ENCODE measurements at regions not wholly inside any gene's neighbourhood (a gene's known extent, or its start where the extent isn't known, plus 50 kb on each side); places are given as distances from the start of the nearest gene placed in this dataset.

GRCh38 chr20:6562111-6562510 is 205.4 kb upstream of the BMP2 start:
- no peak for DNase-seq (ENCODE audit: low spot score)

GRCh38 chr20:6560978-6561377 is 206.5 kb upstream of the BMP2 start:
- no peak for DNase-seq (ENCODE audit: low spot score)

DNA sequence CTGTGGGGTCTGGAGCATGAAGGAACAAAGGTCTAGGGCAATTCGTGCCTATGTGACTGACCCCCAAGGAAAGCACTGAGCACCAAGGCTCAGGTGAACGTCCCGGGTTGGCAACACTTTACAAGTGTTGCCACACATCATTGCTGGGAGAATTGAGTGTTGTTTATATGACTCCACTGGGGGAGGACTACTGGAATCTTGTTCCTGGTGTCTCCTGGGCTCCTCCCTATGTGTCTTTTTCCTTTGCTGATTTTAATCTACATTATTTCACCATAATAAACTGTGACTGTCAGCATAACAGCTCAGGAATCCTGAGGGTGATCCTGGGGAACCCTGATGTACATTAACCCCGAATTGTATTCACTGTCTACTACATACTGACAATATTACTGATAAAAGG is 207.7 kb upstream of the BMP2 start:
- DNase-seq (ENCODE audit: low spot score) = no peak

GRCh38 chr20:6558341-6558740 is 209.1 kb upstream of the BMP2 start:
- DNase-seq (ENCODE audit: low spot score) = no peak

- peak; percentile 14 for DNase-seq (ENCODE audit: low spot score)
Measured at GRCh38 chr20:6533761-6534479, 233.6 kb upstream of the BMP2 start.

DNA sequence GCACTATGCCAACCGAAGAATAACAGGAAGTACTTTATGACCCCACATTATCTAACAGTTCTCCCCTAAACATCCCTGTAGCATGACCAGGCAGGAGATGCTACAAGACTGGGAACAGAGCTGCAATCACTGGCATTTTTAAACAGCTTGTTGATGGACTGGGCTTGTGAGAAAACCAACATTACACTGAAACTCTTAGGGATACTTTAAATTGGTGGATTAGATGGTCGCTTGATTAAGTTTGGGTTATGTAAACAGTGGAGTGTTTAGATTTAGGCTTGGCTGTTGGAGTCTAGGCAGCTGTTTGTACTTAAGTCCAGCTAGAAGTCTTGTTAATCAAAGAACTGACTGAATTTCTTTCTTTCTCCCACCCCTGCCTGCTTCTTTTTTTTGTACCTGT is 234.1 kb upstream of the BMP2 start:
- no peak for DNase-seq (ENCODE audit: low spot score)

- no peak for DNase-seq (ENCODE audit: low spot score)
Measured at GRCh38 chr20:6530779-6531315, 236.6 kb upstream of the BMP2 start.

DNA sequence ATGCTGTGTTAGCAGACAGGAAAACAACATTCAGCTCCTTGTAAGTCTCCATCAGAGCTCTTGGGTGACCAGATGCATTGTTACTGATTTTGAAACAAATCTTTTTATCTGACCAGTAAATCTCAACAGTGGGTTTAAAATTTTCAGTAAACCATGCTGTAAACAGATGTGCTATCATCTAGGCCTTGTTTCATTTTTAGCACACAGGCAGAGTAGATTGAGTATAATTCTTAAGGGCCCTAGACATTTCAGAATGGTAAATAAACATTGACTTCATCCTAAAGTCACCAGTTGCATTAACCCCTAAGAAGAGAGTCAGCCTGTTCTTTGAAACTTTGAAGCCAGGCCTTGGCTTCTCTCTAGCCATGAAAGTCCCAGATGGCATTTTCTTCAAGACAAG is 237.2 kb upstream of the BMP2 start:
- DNase-seq (ENCODE audit: low spot score) = no peak

- no peak for DNase-seq (ENCODE audit: low spot score)
Measured at GRCh38 chr20:6525447-6526303, 241.8 kb upstream of the BMP2 start.

- DNase-seq (ENCODE audit: low spot score) = no peak
Measured at GRCh38 chr20:6524305-6524704, 243.2 kb upstream of the BMP2 start.

DNA sequence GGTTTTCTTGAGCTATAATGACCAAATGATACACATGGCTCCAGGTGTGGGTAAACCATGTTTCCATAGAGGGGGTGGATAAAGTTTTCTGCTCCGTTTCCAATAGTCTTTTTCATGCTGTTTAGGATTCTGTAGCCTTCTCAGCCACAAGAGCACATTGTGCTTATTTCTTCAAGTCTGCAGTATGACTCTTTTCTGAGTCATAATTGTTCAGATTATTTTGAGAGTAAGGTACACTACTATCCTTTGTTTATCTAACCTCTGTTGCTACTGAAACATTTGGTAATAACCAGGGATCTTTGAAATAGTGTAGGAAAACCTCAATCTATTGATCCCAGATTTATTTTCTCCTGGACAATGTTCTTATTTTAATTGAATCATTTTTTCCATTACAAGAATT is 247.9 kb upstream of the BMP2 start:
- no peak for DNase-seq (ENCODE audit: low spot score)

GRCh38 chr20:6515261-6515660 is 252.2 kb upstream of the BMP2 start:
- DNase-seq (ENCODE audit: low spot score) = no peak

GRCh38 chr20:6513599-6513998 is 253.9 kb upstream of the BMP2 start:
- DNase-seq (ENCODE audit: low spot score) = no peak

GRCh38 chr20:6509374-6509773 is 258.1 kb upstream of the BMP2 start:
- no peak for DNase-seq (ENCODE audit: low spot score)

DNA sequence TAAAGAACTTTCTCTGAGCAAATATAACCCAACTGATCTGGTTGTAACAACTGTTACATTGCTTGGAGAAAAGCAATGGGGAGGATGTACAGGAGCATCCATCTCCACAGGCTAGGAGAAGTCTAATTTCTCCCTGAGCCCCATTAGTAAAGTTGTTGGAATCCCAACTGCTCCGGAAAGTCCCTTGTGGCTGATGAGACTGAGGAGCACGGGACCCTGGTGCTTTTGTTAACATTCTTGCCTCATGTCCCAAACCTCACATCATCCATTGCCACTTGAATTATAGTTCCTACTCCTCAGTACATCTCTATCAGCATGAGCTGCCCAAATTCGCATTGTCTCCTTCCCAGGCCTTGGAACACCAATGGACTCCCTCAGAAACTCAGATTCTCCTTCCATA is 260.6 kb upstream of the BMP2 start:
- DNase-seq (ENCODE audit: low spot score) = no peak

DNA sequence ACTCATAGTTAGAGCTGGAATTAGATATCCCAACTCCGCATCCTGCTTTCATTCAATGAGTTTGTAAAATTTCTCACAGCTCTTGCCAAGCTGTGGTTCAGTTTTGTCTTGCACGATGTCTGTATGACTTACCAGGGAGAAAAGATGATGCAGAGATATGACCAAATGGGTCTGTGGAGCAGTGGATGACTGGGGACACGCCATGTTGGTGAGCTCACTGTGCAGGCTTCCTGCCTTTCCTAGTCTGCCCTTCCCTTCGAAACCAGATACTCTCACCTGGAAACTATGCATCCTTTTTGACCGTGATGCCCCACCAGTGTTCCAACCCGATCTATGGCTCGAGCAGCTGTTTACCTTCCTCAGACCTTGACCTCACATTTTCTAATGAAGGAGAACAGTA is 262.7 kb upstream of the BMP2 start:
- DNase-seq (ENCODE audit: low spot score) = no peak

- no peak for DNase-seq (ENCODE audit: low spot score)
Measured at GRCh38 chr20:6504179-6504578, 263.3 kb upstream of the BMP2 start.

GRCh38 chr20:6502999-6503398 is 264.5 kb upstream of the BMP2 start:
- no peak for DNase-seq (ENCODE audit: low spot score)

DNA sequence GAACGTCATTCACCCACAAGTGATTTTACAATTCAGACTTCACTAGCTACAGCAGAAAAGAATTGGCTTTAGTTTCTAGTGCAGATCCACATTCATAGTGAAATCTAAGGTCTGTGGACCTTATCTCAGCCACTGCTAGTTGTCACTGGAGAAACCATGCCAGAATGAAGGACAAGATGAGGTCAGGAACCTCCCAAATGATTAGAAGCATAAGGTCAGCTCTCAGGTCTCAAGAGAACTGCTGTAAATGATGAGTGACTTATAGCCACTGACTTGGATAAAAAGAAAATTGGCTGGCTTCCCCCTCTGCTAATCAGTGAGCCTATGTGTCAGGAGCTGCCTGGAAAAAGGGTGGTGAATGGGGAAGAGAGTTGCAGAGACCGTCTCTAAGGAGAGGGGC is 265.3 kb upstream of the BMP2 start:
- DNase-seq (ENCODE audit: low spot score) = no peak

DNA sequence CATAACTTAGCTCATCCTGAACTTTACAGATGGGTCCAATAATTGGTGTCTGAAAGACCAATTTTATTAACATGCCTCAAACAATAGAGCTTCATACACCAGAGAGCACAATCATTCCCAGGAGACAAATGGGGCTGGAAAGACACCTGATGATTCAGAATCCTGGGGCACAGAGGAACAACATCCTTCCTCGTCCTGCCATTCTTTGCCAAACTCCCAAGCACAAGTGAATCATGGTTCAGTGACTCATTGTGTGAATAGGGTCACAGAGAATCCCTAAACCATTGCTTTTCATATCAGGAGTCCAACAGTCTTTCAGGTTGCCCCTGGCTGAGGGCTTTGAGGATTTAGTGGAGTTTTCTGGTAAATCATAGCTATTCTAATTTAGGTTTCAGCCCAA is 266.4 kb upstream of the BMP2 start:
- DNase-seq (ENCODE audit: low spot score) = no peak

DNA sequence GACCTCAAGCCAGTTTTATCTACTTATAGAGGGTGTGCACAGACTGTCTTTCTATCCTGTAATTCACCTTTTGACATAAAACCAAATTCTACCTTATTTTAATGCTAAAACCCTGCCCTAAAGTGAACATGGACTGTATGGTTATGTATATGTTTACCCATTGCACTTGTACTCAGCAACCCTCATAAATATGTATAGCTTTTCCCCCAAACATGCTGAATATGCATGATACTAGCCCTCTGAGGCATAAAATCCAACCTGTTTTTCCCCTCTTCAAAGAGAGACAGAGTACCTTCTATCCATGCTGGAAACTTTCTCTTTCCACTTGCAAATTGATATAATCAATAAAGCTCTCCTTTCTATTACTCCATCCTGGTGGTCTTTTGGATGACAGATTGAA is 267.9 kb upstream of the BMP2 start:
- DNase-seq (ENCODE audit: low spot score) = no peak

- no peak for DNase-seq (ENCODE audit: low spot score)
Measured at GRCh38 chr20:6496874-6497273, 270.6 kb upstream of the BMP2 start.

DNA sequence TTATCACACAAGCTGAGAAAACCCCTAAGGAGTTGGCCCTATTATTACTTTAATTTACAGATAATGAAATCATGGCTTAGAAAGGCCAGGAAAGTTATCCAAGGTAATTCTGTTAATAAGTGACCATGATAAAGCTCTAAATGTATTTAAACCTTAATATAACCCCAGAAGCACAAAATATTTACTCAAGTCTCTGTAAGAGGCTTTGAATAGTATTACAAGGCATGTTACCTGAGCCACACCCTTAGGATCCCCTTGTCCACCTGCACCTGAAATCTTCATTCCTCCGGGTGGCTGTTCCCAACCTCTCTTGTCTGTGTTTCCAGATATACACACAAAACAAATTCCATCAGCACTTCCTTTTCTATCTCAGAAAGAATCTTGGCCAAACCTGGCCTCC is 271.6 kb upstream of the BMP2 start:
- no peak for DNase-seq (ENCODE audit: low spot score)

All from globus pallidus (tissue), 1 donor.